HT1080 (cell line): ENCODE measurements at regions not wholly inside any gene's neighbourhood (a gene's known extent, or its start where the extent isn't known, plus 50 kb on each side); places are given as distances from the start of the nearest gene placed in this dataset.

Experiments used
- DNase-seq: peaks from one replicate; pipeline ENCODE4 v3.0.0-alpha.2; 2015; ENCODE audit warnings: low read depth

GRCh38 chr2:12199491-12200211, 453.2 kb downstream of the LPIN1 start:
- no peak for DNase-seq

- DNase-seq: no peak
Measured at GRCh38 chr2:12201369-12201768, 454.9 kb downstream of the LPIN1 start.

GRCh38 chr2:12202313-12203075, 456.1 kb downstream of the LPIN1 start:
- no peak for DNase-seq

- no peak for DNase-seq
Measured at GRCh38 chr2:12203528-12203927, 457.1 kb downstream of the LPIN1 start.

- no peak for DNase-seq
Measured at GRCh38 chr2:12205086-12205485, 458.7 kb downstream of the LPIN1 start.

GRCh38 chr2:12207491-12207890, 461.1 kb downstream of the LPIN1 start:
- DNase-seq: no peak

GRCh38 chr2:12210016-12210933, 463.8 kb downstream of the LPIN1 start:
- no peak for DNase-seq

- no peak for DNase-seq
Measured at GRCh38 chr2:12211326-12212175, 465.1 kb downstream of the LPIN1 start.

- peak; percentile 73 for DNase-seq
Measured at GRCh38 chr2:12212841-12213597, 466.6 kb downstream of the LPIN1 start.

GRCh38 chr2:12217175-12217574, 470.7 kb downstream of the LPIN1 start:
- no peak for DNase-seq

- DNase-seq: no peak
Measured at GRCh38 chr2:12219761-12220160, 473.3 kb downstream of the LPIN1 start.

- no peak for DNase-seq
Measured at GRCh38 chr2:12221584-12221983, 475.2 kb downstream of the LPIN1 start.

- DNase-seq: no peak
Measured at GRCh38 chr2:12222554-12222953, 476.1 kb downstream of the LPIN1 start.

GRCh38 chr2:12223732-12224131, 477.3 kb downstream of the LPIN1 start:
- DNase-seq: no peak

GRCh38 chr2:12226653-12227052, 480.2 kb downstream of the LPIN1 start:
- DNase-seq: no peak

GRCh38 chr2:12227941-12228608, 481.6 kb downstream of the LPIN1 start:
- DNase-seq: peak; percentile 43

GRCh38 chr2:12231288-12231687, 484.9 kb downstream of the LPIN1 start:
- no peak for DNase-seq

GRCh38 chr2:12232876-12233275, 483.9 kb upstream of the TRIB2 start:
- no peak for DNase-seq

- no peak for DNase-seq
Measured at GRCh38 chr2:12236136-12236844, 480.4 kb upstream of the TRIB2 start.
